ENCODE measurements at regions not wholly inside any gene's neighbourhood (a gene's known extent, or its start where the extent isn't known, plus 50 kb on each side); places are given as distances from the start of the nearest gene placed in this dataset.

DNA sequence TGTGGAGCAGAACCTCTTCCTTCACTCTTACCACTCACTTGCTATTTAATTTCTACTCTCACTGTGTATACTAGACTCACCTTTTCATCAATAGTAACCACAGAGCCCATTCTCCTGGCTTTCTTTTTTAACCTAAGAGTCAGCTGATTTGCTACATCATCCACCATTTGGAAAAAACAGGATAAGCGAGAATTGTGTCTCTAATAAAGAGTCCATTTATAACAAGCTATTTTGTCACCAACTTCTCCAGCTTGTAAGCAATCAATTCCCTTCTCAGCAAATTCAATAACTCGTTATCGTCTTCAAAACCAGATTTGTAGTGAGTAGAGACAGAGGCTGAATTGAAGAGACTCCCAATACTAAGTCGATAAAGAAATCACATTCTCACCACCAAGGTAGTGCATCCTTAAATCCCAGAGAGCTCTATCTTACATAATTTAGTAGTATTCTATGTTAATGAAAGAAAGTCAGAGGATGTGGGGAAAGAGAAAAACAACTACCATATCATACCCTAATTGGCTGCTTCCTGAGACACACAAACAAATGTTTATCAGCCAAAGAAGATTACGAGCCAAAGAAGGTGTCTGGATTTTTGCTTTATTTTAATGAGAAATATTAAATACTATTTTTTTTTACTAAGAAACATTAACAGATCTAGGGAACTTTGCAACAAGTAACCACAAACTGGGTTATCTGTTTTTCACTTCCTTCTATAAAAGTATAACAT lies 52.5 kb upstream of the SPTBN1 start:
- Histone ChIP-seq H3K4me2 (ENCODE audit: low read depth, low read length) (no peak overlapping the region), H3K79me2 (ENCODE audit: insufficient read depth, low read length) (no peaks in the 10 kb centered on the region), H3K27ac (ENCODE audit: extremely low read length, insufficient read depth, low read length) (no peak overlapping the region), H4K20me1 (ENCODE audit: insufficient read depth, low read length) (no peaks in the 10 kb centered on the region), H3K4me3 (replicated peaks in 1 of 3; ENCODE audit: insufficient read depth in 1 of 3, low read depth in 2 of 3, low read length in 3 of 3) (no peak overlapping the region), H3K9me3 (ENCODE audit: low read length) (no peaks in the 10 kb centered on the region), H3K36me3 (replicated peaks in 1 of 2; ENCODE audit: control insufficient read depth in 1 of 2, insufficient read depth in 2 of 2, low read length in 2 of 2) (no peaks in the 10 kb centered on the region), H3K4me1 (ENCODE audit: insufficient read depth, low read length) (peaks cover 22% of the 10 kb centered on the region), H3K9ac (ENCODE audit: insufficient read depth, low read depth, low read length) (no peak overlapping the region), H3K27me3 (ENCODE audit: control insufficient read depth in 1 of 2, insufficient read depth in 2 of 2, low read length in 2 of 2) (peaks cover 4 to 18% of the 10 kb centered on the region in 2 experiments; a peak in 4 of 5 replicates), H2AFZ (ENCODE audit: low read length) (peak overlapping the region; percentile 47)
- WGBS (ENCODE audit: low lambda C conversion rate) = 44% methylated on average over 5 of the region's 5 CpGs
- CTCF ChIA-PET (ENCODE audit: low intra/inter-chr PET ratio, low total read pairs) = no interaction called here
- intact Hi-C loops (cut with micrococcal nuclease; ENCODE audit: unreplicated experiment) = no loop called here
- POLR2A ChIA-PET = no interaction called here
- TF ChIP-seq, protein P1, sequence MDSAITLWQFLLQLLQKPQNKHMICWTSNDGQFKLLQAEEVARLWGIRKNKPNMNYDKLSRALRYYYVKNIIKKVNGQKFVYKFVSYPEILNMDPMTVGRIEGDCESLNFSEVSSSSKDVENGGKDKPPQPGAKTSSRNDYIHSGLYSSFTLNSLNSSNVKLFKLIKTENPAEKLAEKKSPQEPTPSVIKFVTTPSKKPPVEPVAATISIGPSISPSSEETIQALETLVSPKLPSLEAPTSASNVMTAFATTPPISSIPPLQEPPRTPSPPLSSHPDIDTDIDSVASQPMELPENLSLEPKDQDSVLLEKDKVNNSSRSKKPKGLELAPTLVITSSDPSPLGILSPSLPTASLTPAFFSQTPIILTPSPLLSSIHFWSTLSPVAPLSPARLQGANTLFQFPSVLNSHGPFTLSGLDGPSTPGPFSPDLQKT (CRISPR knock-in tag; IDR thresholded peaks at IDR 0.05; ENCODE audit: borderline replicate concordance) = no peak
- TF ChIP-seq SRSF4 (IDR thresholded peaks at IDR 0.05; ENCODE audit: low read depth, low read length, poor library complexity, severe bottlenecking) (no peak), ZNF513 (CRISPR knock-in tag; conservative IDR thresholded peaks at IDR 0.05) (no peak), ZNF276 (CRISPR knock-in tag; IDR thresholded peaks at IDR 0.05; ENCODE audit: low read depth) (no peak), SRF (IDR thresholded peaks at IDR 0.05; ENCODE audit: low read depth, low read length) (no peak), ZNF691 (CRISPR knock-in tag; IDR thresholded peaks at IDR 0.05; ENCODE audit: borderline replicate concordance, low read depth) (no peak), RORA (CRISPR knock-in tag; IDR thresholded peaks at IDR 0.05) (no peak), KLF9 (CRISPR knock-in tag; IDR thresholded peaks at IDR 0.05; ENCODE audit: low read depth) (no peak), ZNF343 (CRISPR knock-in tag; IDR thresholded peaks at IDR 0.05) (no peak), TGIF2 (CRISPR knock-in tag; IDR thresholded peaks at IDR 0.05) (no peak), NR2C2 (CRISPR knock-in tag; IDR thresholded peaks at IDR 0.05; ENCODE audit: borderline replicate concordance) (no peak), DPF2 (CRISPR knock-in tag; IDR thresholded peaks at IDR 0.05; ENCODE audit: borderline replicate concordance, low read depth) (no peak), ZSCAN25 (CRISPR knock-in tag; IDR thresholded peaks at IDR 0.05) (no peak)
- TF ChIP-seq, protein P2, sequence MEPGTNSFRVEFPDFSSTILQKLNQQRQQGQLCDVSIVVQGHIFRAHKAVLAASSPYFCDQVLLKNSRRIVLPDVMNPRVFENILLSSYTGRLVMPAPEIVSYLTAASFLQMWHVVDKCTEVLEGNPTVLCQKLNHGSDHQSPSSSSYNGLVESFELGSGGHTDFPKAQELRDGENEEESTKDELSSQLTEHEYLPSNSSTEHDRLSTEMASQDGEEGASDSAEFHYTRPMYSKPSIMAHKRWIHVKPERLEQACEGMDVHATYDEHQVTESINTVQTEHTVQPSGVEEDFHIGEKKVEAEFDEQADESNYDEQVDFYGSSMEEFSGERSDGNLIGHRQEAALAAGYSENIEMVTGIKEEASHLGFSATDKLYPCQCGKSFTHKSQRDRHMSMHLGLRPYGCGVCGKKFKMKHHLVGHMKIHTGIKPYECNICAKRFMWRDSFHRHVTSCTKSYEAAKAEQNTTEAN (CRISPR knock-in tag; conservative IDR thresholded peaks at IDR 0.05) = no peak
- DNase-seq (ENCODE audit: low spot score) (no peak), ATAC-seq (no peak), FAIRE-seq (no peak)
- in situ Hi-C loops (cut with HindIII; ENCODE audit: extremely low pct_ligation_motif_present, low pct_unique_long_range_greater_than_20kb) = no loop called here
- BruUV-seq (replicated peaks) = no TSS peak

Measured in HepG2 (cell line).